CD4-positive, alpha-beta T cell treated with Interferon alpha-2 for 1 hour (primary cell): ENCODE measurements at regions not wholly inside any gene's neighbourhood (a gene's known extent, or its start where the extent isn't known, plus 50 kb on each side); places are given as distances from the start of the nearest gene placed in this dataset.
"Not testable (repeated sequence)": the region's sequence is repeated elsewhere in the genome, so short reads cannot be mapped to it uniquely, and the experiment has no call there.

ENCODE experiments used
- DNase-seq, 2 donors: peaks; one replicate each; pipeline ENCODE4 v3.0.0-alpha.2; 2020 to 2022

- DNase-seq: no peak
Observed at GRCh38 chr6:9136141-9136822, 700.9 kb upstream of the SLC35B3 start.

- DNase-seq: no peak
Observed at GRCh38 chr6:9131616-9132015, 696.3 kb upstream of the SLC35B3 start.

GRCh38 chr6:9131201-9131600 lies 695.9 kb upstream of the SLC35B3 start:
- no peak for DNase-seq

GRCh38 chr6:9128970-9129369 lies 693.6 kb upstream of the SLC35B3 start:
- no peak for DNase-seq

GRCh38 chr6:9126878-9127560 lies 691.7 kb upstream of the SLC35B3 start:
- DNase-seq: no peak

- not testable (repeated sequence) for DNase-seq
Observed at GRCh38 chr6:9126034-9126433, 690.7 kb upstream of the SLC35B3 start.

GRCh38 chr6:9121549-9121948 lies 686.2 kb upstream of the SLC35B3 start:
- DNase-seq: no peak

GRCh38 chr6:9116026-9116425 lies 680.7 kb upstream of the SLC35B3 start:
- DNase-seq: no peak

GRCh38 chr6:9112544-9112943 lies 677.2 kb upstream of the SLC35B3 start:
- no peak for DNase-seq

GRCh38 chr6:9103876-9104521 lies 668.7 kb upstream of the SLC35B3 start:
- no peak for DNase-seq

- no peak for DNase-seq
Observed at GRCh38 chr6:9101920-9102319, 666.6 kb upstream of the SLC35B3 start.

GRCh38 chr6:9100869-9101580 lies 665.7 kb upstream of the SLC35B3 start:
- DNase-seq: no peak

- no peak for DNase-seq
Observed at GRCh38 chr6:9095729-9096128, 660.4 kb upstream of the SLC35B3 start.

GRCh38 chr6:9095137-9095536 lies 659.8 kb upstream of the SLC35B3 start:
- DNase-seq: no peak

- DNase-seq: no peak
Observed at GRCh38 chr6:9089724-9090123, 654.4 kb upstream of the SLC35B3 start.

- no peak for DNase-seq
Observed at GRCh38 chr6:9087470-9087869, 652.1 kb upstream of the SLC35B3 start.

GRCh38 chr6:9086331-9086730 lies 651.0 kb upstream of the SLC35B3 start:
- no peak for DNase-seq

GRCh38 chr6:9085709-9086070 lies 650.3 kb upstream of the SLC35B3 start:
- no peak for DNase-seq

- no peak for DNase-seq
Observed at GRCh38 chr6:9085054-9085708, 649.8 kb upstream of the SLC35B3 start.

GRCh38 chr6:9083108-9083507 lies 647.8 kb upstream of the SLC35B3 start:
- DNase-seq: no peak

GRCh38 chr6:9066726-9067125 lies 631.4 kb upstream of the SLC35B3 start:
- DNase-seq: no peak

- no peak for DNase-seq
Observed at GRCh38 chr6:9064156-9064555, 628.8 kb upstream of the SLC35B3 start.

- no peak for DNase-seq
Observed at GRCh38 chr6:9062596-9062995, 627.3 kb upstream of the SLC35B3 start.
